OCI-LY3 (cell line): ENCODE measurements at regions not wholly inside any gene's neighbourhood (a gene's known extent, or its start where the extent isn't known, plus 50 kb on each side); places are given as distances from the start of the nearest gene placed in this dataset.

ENCODE experiments used
- CTCF ChIP-seq: fragments of 200-600, 300-600 bp; sonication (generic); IDR thresholded peaks from 2 replicates; pipeline ENCODE4 v1.5.1; 2014; ENCODE audit warnings: antibody characterized with exemption, low read length, low read depth
- EZH2phosphoT487 ChIP-seq: fragments of 200-600 bp; shearing (Covaris generic); IDR thresholded peaks from 2 replicates; pipeline ENCODE4 v1.6.1; 2018; ENCODE audit warnings: antibody characterized with exemption, mixed run types, low read depth

- TF ChIP-seq CTCF (no peak), EZH2phosphoT487 (no peak)
Measured at GRCh38 chr22:49104434-49104833, 723.2 kb downstream of the BRD1 start.
